Keratinocyte (primary cell): ENCODE measurements at regions not wholly inside any gene's neighbourhood (a gene's known extent, or its start where the extent isn't known, plus 50 kb on each side); places are given as distances from the start of the nearest gene placed in this dataset.

Experiments used
- DNase-seq: peaks from one replicate; pipeline ENCODE4 v3.0.0-alpha.2; 2011; ENCODE audit warnings: low read depth, missing footprints, low spot score
- FAIRE-seq: peaks from 2 replicates; lab custom pipeline; 2011; peaks lifted over from hg19 to GRCh38; lab: Jason Lieb, UNC
- H2AFZ ChIP-seq: 2 replicates; pipeline ENCODE4 v1.6.0; 2012; ENCODE audit warnings: low read length, control low read depth, inconsistent platforms; ENCODE audit not compliant: control insufficient read depth
- H3K27ac ChIP-seq: 2 replicates; pipeline ENCODE4 v1.5.1; 2011; ENCODE audit warnings: low read length; ENCODE audit not compliant: control insufficient read depth, insufficient read depth
- H3K27me3 ChIP-seq: 3 replicates; pipeline ENCODE4 v1.6.0; 2011; ENCODE audit warnings: low read length; ENCODE audit not compliant: control insufficient read depth, insufficient read depth; ENCODE audit errors: extremely low read depth
- H3K36me3 ChIP-seq, 2 experiments: 2 replicates in 1 of 2; 3 replicates in 1 of 2; pipeline ENCODE4 v1.5.1; 2011; ENCODE audit warnings: low read length in 2 of 2, mild to moderate bottlenecking in 1 of 2; ENCODE audit not compliant: control insufficient read depth in 2 of 2, insufficient read depth in 2 of 2; ENCODE audit errors: extremely low read depth in 1 of 2
- H3K4me1 ChIP-seq: 3 replicates; pipeline ENCODE4 v1.5.1; 2011; ENCODE audit warnings: low read length; ENCODE audit not compliant: control insufficient read depth, insufficient read depth; ENCODE audit errors: extremely low read depth
- H3K4me2 ChIP-seq: 3 replicates; pipeline ENCODE4 v1.6.0; 2011; ENCODE audit warnings: low read depth, low read length; ENCODE audit not compliant: control insufficient read depth, insufficient read depth; ENCODE audit errors: extremely low read depth
- H3K4me3 ChIP-seq, 3 experiments: fragments of 200-600 bp in 1 of 3; sonication (generic) in 1 of 3; 2 replicates in 2 of 3; 3 replicates in 1 of 3; pipeline ENCODE4 v1.5.1; 2011 to 2016; ENCODE audit warnings: low read length in 3 of 3, mild to moderate bottlenecking in 3 of 3, control low read depth in 2 of 3, inconsistent platforms in 1 of 3, low read depth in 1 of 3, mixed read lengths in 1 of 3, mixed run types in 1 of 3, moderate library complexity in 1 of 3; ENCODE audit not compliant: control insufficient read depth in 2 of 3, insufficient read depth in 2 of 3; ENCODE audit errors: extremely low read depth in 1 of 3
- H3K79me2 ChIP-seq: 2 replicates; pipeline ENCODE4 v1.6.0; 2012; ENCODE audit warnings: low read length; ENCODE audit not compliant: control insufficient read depth, insufficient read depth
- H3K9ac ChIP-seq: 3 replicates; pipeline ENCODE4 v1.6.0; 2011; ENCODE audit warnings: low read length; ENCODE audit not compliant: control insufficient read depth, insufficient read depth; ENCODE audit errors: extremely low read depth
- H3K9me1 ChIP-seq: 3 replicates; pipeline ENCODE4 v1.6.0; 2011; ENCODE audit warnings: low read length; ENCODE audit not compliant: control insufficient read depth, insufficient read depth; ENCODE audit errors: extremely low read depth
- H3K9me3 ChIP-seq: 2 replicates; pipeline ENCODE4 v1.5.1; 2012; ENCODE audit warnings: low read depth, low read length; ENCODE audit not compliant: control insufficient read depth
- H4K20me1 ChIP-seq: 3 replicates; pipeline ENCODE4 v1.6.0; 2011; ENCODE audit warnings: low read length; ENCODE audit not compliant: control insufficient read depth, insufficient read depth; ENCODE audit errors: extremely low read depth
- CTCF ChIP-seq, 3 experiments: IDR thresholded peaks in 1 of 3; conservative IDR thresholded peaks in 1 of 3; optimal IDR thresholded peaks in 1 of 3; 2 replicates in 2 of 3; 3 replicates in 1 of 3; pipeline versions ENCODE3 to v1.5.1; 2011; ENCODE audit warnings: low read length in 3 of 3, mild to moderate bottlenecking in 3 of 3, moderate library complexity in 2 of 3, control low read depth in 1 of 3, inconsistent platforms in 1 of 3; ENCODE audit not compliant: insufficient read depth in 2 of 3; ENCODE audit errors: extremely low read depth in 1 of 3
- EZH2 ChIP-seq: IDR thresholded peaks from one replicate; pipeline ENCODE4 v1.6.1; 2012; ENCODE audit warnings: inconsistent platforms, mild to moderate bottlenecking, low read length, moderate library complexity
- dilution Hi-C: fragments of 300-500 bp; cut with MboI; formaldehyde crosslinking; loops from one replicate; pipeline ENCODE4 v1.7.0; 2020; ENCODE audit warnings: low sequenced_read_pairs; ENCODE audit not compliant: extremely low pct_ligation_motif_present

GRCh38 chrX:140050906-140051305 is 85.6 kb upstream of the CXorf66 start:
- no peak for DNase-seq
- no peaks in the 10 kb centered on the region for H3K36me3 ChIP-seq
- FAIRE-seq, result no peak

GRCh38 chrX:140040386-140040785 is 75.1 kb upstream of the CXorf66 start:
- dilution Hi-C loops, result no loop called here
- TF ChIP-seq EZH2, result no peak
- no peak for TF ChIP-seq CTCF (optimal IDR thresholded peaks at IDR 0.05 in 1 of 3, IDR thresholded peaks at IDR 0.05 in 1 of 3, conservative IDR thresholded peaks at IDR 0.05 in 1 of 3; ENCODE audit: extremely low read depth in 1 of 3, insufficient read depth in 2 of 3, low read length in 3 of 3)
- Histone ChIP-seq H3K27ac (no peak overlapping the region), H4K20me1 (no peaks in the 10 kb centered on the region), H3K4me2 (no peak overlapping the region), H3K9me1 (no peaks in the 10 kb centered on the region), H3K4me3 (no peak overlapping the region), H3K4me1 (no peaks in the 10 kb centered on the region), H2AFZ (no peak overlapping the region), H3K27me3 (no peaks in the 10 kb centered on the region), H3K36me3 (no peaks in the 10 kb centered on the region), H3K9ac (no peak overlapping the region), H3K79me2 (no peaks in the 10 kb centered on the region), H3K9me3 (no peaks in the 10 kb centered on the region)
- DNase-seq (no peak), FAIRE-seq (no peak)

More at GRCh38 chrX:140050906-140051305, 85.6 kb upstream of the CXorf66 start:
- Histone ChIP-seq H3K9me3 (no peaks in the 10 kb centered on the region), H3K79me2 (no peaks in the 10 kb centered on the region), H3K9me1 (no peaks in the 10 kb centered on the region), H3K4me3 (no peak overlapping the region), H3K4me2 (no peak overlapping the region), H4K20me1 (no peaks in the 10 kb centered on the region), H3K4me1 (no peaks in the 10 kb centered on the region), H3K27ac (no peak overlapping the region), H3K9ac (no peak overlapping the region), H2AFZ (no peak overlapping the region), H3K27me3 (no peaks in the 10 kb centered on the region)
- TF ChIP-seq EZH2 (no peak), CTCF (optimal IDR thresholded peaks at IDR 0.05 in 1 of 3, IDR thresholded peaks at IDR 0.05 in 1 of 3, conservative IDR thresholded peaks at IDR 0.05 in 1 of 3; ENCODE audit: extremely low read depth in 1 of 3, insufficient read depth in 2 of 3, low read length in 3 of 3) (peak in 2 of 3 experiments; percentile 14 to 48)
- dilution Hi-C loops, result no loop called here
